Right lobe of liver (tissue), 6 donors: ENCODE measurements at regions not wholly inside any gene's neighbourhood (a gene's known extent, or its start where the extent isn't known, plus 50 kb on each side); places are given as distances from the start of the nearest gene placed in this dataset.
"Not testable (repeated sequence)": the region's sequence is repeated elsewhere in the genome, so short reads cannot be mapped to it uniquely, and the experiment has no call there.

Experiments used
- ATAC-seq, 4 donors: fragments of 200-7000 bp; cut with Tn5 transposase; one replicate each; pipeline ENCODE4 v1.9.1; 2020; ENCODE audit warnings: mild to moderate bottlenecking in 4 of 4, moderate library complexity in 4 of 4
- DNase-seq, 3 donors: peaks; one replicate each; pipeline ENCODE4 v3.0.0-alpha.2; 2020
- H3K27ac ChIP-seq, 3 donors: fragments of 200-600 bp; one replicate each; pipeline ENCODE4 v1.8.0; 2022
- H3K27me3 ChIP-seq, 2 donors: fragments of 200-600 bp; one replicate each; pipeline ENCODE4 v1.8.0; 2022
- H3K36me3 ChIP-seq, 4 donors: fragments of 200-600 bp; sonication (generic) in 1 of 4; one replicate each; pipeline versions ENCODE4 v1.5.1 to v1.8.0; 2017 to 2022; ENCODE audit warnings: control low read depth in 1 of 4
- H3K4me1 ChIP-seq, 4 donors: fragments of 200-600 bp; sonication (generic) in 1 of 4; one replicate each; pipeline versions ENCODE4 v1.5.1 to v1.8.0; 2017 to 2022; ENCODE audit warnings: control low read depth in 1 of 4
- H3K4me3 ChIP-seq, 3 donors: fragments of 200-600 bp; one replicate each; pipeline ENCODE4 v1.8.0; 2022
- H3K9me3 ChIP-seq, 4 donors: fragments of 200-600 bp; sonication (generic) in 1 of 4; one replicate each; pipeline versions ENCODE4 v1.5.1 to v1.8.0; 2017 to 2022; ENCODE audit warnings: control low read depth in 1 of 4
- CTCF ChIP-seq, 4 donors: fragments of 200-600 bp in 3 of 4; fragments of 450-650 bp in 1 of 4; IDR thresholded peaks; one replicate each; pipeline versions ENCODE4 v1.5.1 to v1.8.0; 2016 to 2022; ENCODE audit warnings: antibody characterized with exemption in 4 of 4, mild to moderate bottlenecking in 2 of 4
- POLR2A ChIP-seq: fragments of 450-650 bp; IDR thresholded peaks from one replicate; pipeline ENCODE4 v1.6.1; 2017; ENCODE audit warnings: antibody characterized with exemption, mild to moderate bottlenecking
- WGBS: methylation state at CpG from one replicate; pipeline ENCODE4 v1.1.6; 2018; ENCODE audit warnings: low coverage, low lambda C conversion rate; ENCODE audit not compliant: insufficient coverage; ENCODE audit errors: missing lambda C conversion rate; 5-methylcytosine and 5-hydroxymethylcytosine counted together
- intact Hi-C, 2 donors: fragments of 100-400 bp; cut with DNase I; formaldehyde crosslinking; loops; one replicate each; pipeline versions ENCODE4 v1.11.2 to v1.14.1; 2022
- donor health status: DM: no; HTN: yes; CAD: no.
- donor health status: DM: no; HTN: no; CAD: no.
- donor health status: DM: no; HTN: no; CAD: no.
- donor health status: DM: no; HTN: yes; CAD: no.
- donor health status: DM: no; HTN: yes; CAD: no.

DNA sequence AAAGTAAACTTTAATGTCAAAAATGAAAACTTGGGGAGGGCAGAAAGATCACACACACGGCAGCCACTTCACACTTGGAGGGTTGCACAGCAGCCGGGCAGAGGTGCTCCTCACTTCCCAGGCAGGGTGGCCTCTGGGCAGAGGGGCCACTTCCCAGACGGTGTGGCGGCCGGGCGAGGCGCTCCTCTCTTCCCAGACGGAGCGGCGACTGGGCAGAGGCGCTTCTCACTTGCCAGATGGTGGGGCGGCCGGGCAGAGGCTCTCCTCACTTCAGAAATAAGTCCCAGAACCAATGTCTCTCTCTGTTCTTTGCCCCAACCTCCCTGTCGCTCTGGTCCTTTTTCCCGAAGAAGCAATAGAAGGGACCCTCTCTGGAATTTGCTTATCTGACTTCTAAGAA lies 65.7 kb upstream of the LRPPRC start:
- H3K27ac ChIP-seq = peak overlapping the region; percentile 73 to 99 (median 99)
- H3K27me3 ChIP-seq = no peaks in the 10 kb centered on the region
- peaks cover 0 to 53% (median 18%) of the 10 kb centered on the region in 4 donors for H3K4me1 ChIP-seq
- ATAC-seq (peak; percentile 36 to 65 (median 46)), DNase-seq (peak in 2 of 3 donors; percentile 32 to 61)
- 23% methylated on average over 12 of the region's 15 CpGs for WGBS
- H3K9me3 ChIP-seq = no peaks in the 10 kb centered on the region
- peak overlapping the region in 2 of 3 donors; percentile 39 to 44 for H3K4me3 ChIP-seq
- no peaks in the 10 kb centered on the region for H3K36me3 ChIP-seq
- intact Hi-C loops = no loop called here
- no peak for TF ChIP-seq CTCF (IDR thresholded peaks at IDR 0.05)
- no peak for TF ChIP-seq POLR2A

DNA sequence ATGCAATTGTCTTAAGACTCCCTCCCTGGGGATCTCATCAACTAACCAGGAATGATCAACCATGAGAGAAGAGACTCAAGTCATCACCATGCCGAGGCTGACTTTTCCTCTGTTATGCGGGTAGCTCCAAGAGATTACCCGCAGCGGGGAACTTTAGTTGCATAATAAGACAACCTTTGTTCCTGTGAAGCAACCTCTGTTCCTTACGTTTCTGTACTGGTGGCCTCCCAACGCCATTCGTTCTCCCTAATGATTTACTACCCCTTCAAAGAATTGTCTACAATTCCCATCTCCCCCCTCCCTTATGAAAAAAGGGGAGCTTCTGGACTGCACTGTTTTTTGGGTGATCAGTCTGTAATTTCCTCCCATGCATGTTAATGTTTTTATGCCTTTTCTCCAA lies 66.1 kb upstream of the LRPPRC start:
- peak; percentile 69 to 77 (median 74) for ATAC-seq
- Histone ChIP-seq H3K4me1 (peaks cover 0 to 52% (median 18%) of the 10 kb centered on the region in 4 donors), H3K9me3 (no peaks in the 10 kb centered on the region), H3K4me3 (peak overlapping the region in 2 of 3 donors; percentile 39 to 44), H3K27me3 (no peaks in the 10 kb centered on the region), H3K36me3 (no peaks in the 10 kb centered on the region), H3K27ac (peak overlapping the region; percentile 73 to 99 (median 99))
- DNase-seq = peak in 1 of 3 donors; percentile 71
- TF ChIP-seq CTCF (IDR thresholded peaks at IDR 0.05) = no peak
- TF ChIP-seq POLR2A = peak; percentile 30
- intact Hi-C loops = no loop called here
- WGBS = 18% methylated on average over 7 of the region's 7 CpGs

- H3K27me3 ChIP-seq = no peaks in the 10 kb centered on the region
- WGBS = 59% methylated on average over 4 of the region's 4 CpGs
- TF ChIP-seq CTCF (IDR thresholded peaks at IDR 0.05) = no peak
- no peak for TF ChIP-seq POLR2A
- intact Hi-C loops = no loop called here
- no peak for DNase-seq
- peak overlapping the region in 2 of 3 donors; percentile 99 for H3K27ac ChIP-seq
- no peaks in the 10 kb centered on the region for H3K36me3 ChIP-seq
- peaks cover 0 to 43% (median 18%) of the 10 kb centered on the region in 4 donors for H3K4me1 ChIP-seq
- no peak overlapping the region for H3K4me3 ChIP-seq
- peak in 2 of 4 donors; percentile 20 to 36 for ATAC-seq
- H3K9me3 ChIP-seq = no peaks in the 10 kb centered on the region
Observed at GRCh38 chr2:44063033-44063432, 67.2 kb upstream of the LRPPRC start.

GRCh38 chr2:44064281-44064680 lies 68.5 kb upstream of the LRPPRC start:
- H3K27me3 ChIP-seq, H3K9me3 ChIP-seq, intact Hi-C loops, DNase-seq, H3K4me3 ChIP-seq, ATAC-seq, H3K36me3 ChIP-seq: not testable (repeated sequence)
- 79% methylated on average over 5 of the region's 6 CpGs for WGBS
- peaks cover 0 to 40% (median 18%) of the 10 kb centered on the region in 4 donors for H3K4me1 ChIP-seq
- H3K27ac ChIP-seq = peak overlapping the region in 2 of 3 donors; percentile 99

DNA sequence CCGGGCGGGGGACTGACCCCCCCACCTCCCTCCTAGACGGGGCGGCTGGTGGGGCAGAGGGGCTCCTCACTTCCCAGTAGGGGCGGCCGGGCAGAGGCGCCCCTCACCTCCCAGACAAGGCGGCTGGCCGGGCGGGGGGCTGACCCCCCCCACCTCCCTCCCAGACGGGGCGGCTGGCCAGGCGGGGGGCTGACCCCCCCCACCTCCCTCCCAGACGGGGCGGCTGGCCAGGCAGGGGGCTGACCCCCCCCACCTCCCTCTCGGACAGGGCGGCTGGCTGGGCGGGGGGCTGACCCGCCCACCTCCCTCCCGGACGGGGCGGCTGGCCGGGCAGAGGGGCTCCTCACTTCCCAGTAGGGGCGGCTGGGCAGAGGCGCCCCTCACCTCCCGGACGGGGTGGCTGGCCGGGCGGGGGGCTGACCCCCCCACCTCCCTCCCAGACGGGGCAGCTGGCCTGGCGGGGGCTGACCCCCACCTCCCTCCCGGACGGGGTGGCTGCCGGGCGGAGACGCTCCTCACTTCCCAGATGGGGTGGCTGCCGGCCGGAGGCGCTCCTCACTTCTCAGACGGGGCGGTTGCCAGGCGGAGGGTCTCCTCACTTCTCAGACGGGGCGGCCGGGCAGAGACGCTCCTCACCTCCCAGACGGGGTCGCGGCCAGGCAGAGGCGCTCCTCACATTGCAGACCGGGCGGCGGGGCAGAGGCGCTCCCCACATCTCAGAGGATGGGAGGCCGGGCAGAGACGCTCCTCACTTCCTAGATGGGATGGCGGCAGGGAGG lies 71.4 kb upstream of the LRPPRC start:
- H3K9me3 ChIP-seq, intact Hi-C loops, H3K27me3 ChIP-seq, H3K27ac ChIP-seq, ATAC-seq, H3K4me3 ChIP-seq, DNase-seq, H3K36me3 ChIP-seq: not testable (repeated sequence)
- no CpG with 5 or more reads among the region's 57 CpGs for WGBS
- peaks cover 0 to 23% (median 11%) of the 10 kb centered on the region in 4 donors for H3K4me1 ChIP-seq

GRCh38 chr2:44067791-44068181 lies 72.0 kb upstream of the LRPPRC start:
- DNase-seq, H3K36me3 ChIP-seq, H3K4me3 ChIP-seq, H3K27me3 ChIP-seq, H3K9me3 ChIP-seq, intact Hi-C loops, ATAC-seq, H3K27ac ChIP-seq: not testable (repeated sequence)
- no CpG with 5 or more reads among the region's 22 CpGs for WGBS
- peaks cover 0 to 18% (median 8%) of the 10 kb centered on the region in 4 donors for H3K4me1 ChIP-seq
